Muscle of leg (tissue), 3 donors: ENCODE measurements at regions not wholly inside any gene's neighbourhood (a gene's known extent, or its start where the extent isn't known, plus 50 kb on each side); places are given as distances from the start of the nearest gene placed in this dataset.

Source experiments
- DNase-seq: peaks from one replicate; pipeline ENCODE4 v3.0.0; 2013
- H3K27ac ChIP-seq: one replicate; pipeline ENCODE4 v1.5.1; 2013; ENCODE audit warnings: mild to moderate bottlenecking, low read length, control low read depth
- H3K27me3 ChIP-seq: one replicate; pipeline ENCODE4 v1.6.1; 2013; ENCODE audit warnings: low read length; ENCODE audit not compliant: control insufficient read depth, insufficient read depth
- H3K36me3 ChIP-seq: one replicate; pipeline ENCODE4 v1.6.1; 2013; ENCODE audit warnings: low read length; ENCODE audit not compliant: control insufficient read depth, insufficient read depth
- H3K4me1 ChIP-seq: one replicate; pipeline ENCODE4 v1.6.1; 2013; ENCODE audit warnings: low read length; ENCODE audit not compliant: control insufficient read depth, insufficient read depth
- H3K4me3 ChIP-seq: one replicate; pipeline ENCODE4 v1.5.1; 2013; ENCODE audit warnings: low read length, control low read depth
- H3K9me3 ChIP-seq: replicated peaks from 2 replicates; pipeline ENCODE4 v1.6.1; 2013; ENCODE audit warnings: low read depth, low read length; ENCODE audit not compliant: control insufficient read depth
- WGBS: methylation state at CpG from one replicate; pipeline ENCODE4 v1.1.5; 2013; ENCODE audit warnings: missing lambda C conversion rate; ENCODE audit not compliant: insufficient coverage; 5-methylcytosine and 5-hydroxymethylcytosine counted together

DNA sequence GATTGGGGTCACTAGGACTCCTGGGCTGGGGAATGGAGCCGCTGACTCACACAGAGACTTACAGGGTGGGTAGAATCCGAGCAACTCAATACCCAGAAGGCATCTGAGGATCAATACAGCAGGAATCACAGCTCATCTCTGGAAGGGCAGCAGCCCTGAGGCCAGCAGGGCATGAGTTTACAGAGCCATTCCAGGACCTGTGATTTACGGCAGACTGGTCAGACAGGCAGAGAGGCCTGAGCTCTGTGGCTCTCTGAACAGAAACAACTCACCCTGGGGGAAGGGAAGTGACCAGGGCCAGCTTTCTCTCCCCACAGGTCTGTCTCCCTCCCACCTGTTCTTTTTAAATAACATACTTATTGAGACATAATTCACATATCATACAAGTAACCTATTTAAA lies 88.2 kb upstream of the CXCL12 start:
- Histone ChIP-seq H3K4me3 (no peak overlapping the region), H3K27ac (no peak overlapping the region), H3K36me3 (no peaks in the 10 kb centered on the region), H3K4me1 (peaks cover 41% of the 10 kb centered on the region), H3K9me3 (no peaks in the 10 kb centered on the region), H3K27me3 (no peaks in the 10 kb centered on the region)
- WGBS: 73% methylated on average over 3 of the region's 3 CpGs
- no peak for DNase-seq

DNA sequence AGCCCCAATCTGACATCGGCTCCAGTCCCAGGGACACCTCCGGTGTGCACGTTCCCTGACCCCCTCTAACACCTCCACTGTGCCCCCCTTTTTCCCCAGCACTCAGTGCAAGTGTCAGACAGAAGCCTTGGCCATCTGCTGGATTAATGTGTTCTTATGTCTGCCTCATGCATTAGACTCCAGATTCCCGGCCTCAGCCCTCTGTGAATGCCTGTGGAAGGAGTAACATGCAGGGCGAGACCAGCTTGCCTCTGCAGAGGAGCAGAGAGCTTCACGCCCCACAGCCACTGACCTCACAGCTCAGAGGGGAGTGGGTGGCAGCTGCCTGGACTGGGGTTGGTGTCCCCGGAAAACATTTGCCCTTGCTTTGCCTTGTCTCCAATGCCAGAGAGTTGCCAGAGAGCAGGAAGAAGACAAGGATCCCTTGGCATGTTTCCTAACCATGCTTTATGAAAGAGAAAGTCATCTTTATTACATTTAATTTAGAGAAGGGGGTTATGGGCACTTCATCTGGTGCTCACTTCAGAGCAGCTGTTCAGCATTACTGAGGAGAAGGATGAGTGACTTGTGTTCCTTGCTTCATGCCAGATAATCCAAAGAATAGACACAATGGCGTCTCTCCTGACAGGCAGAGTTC lies 91.6 kb upstream of the CXCL12 start:
- H3K27me3 ChIP-seq: no peaks in the 10 kb centered on the region
- no peaks in the 10 kb centered on the region for H3K36me3 ChIP-seq
- peaks cover 33% of the 10 kb centered on the region for H3K4me1 ChIP-seq
- no peak overlapping the region for H3K27ac ChIP-seq
- WGBS: 54% methylated on average over 8 of the region's 8 CpGs
- no peak overlapping the region for H3K4me3 ChIP-seq
- DNase-seq: peak; percentile 69
- no peaks in the 10 kb centered on the region for H3K9me3 ChIP-seq

DNA sequence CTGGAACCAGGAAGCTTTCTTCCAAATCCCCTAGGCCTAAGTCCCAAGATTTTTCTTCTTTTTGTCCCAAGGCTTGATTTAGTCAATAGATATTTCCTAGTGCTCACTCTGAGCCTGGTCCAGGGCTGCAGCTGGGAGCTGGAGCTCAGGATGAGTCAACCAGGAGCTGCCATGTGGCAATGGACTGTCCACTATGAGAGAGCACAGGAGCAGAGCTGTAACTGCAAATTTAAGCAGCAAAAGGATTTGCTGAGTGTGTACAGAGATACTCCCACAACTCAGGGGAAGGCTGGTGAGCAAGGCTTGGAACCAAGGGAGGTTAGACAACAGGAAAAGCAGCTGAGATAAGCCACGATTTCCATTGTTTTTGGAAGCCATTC lies 92.1 kb upstream of the CXCL12 start:
- Histone ChIP-seq H3K9me3 (no peaks in the 10 kb centered on the region), H3K27me3 (no peaks in the 10 kb centered on the region), H3K4me3 (no peak overlapping the region), H3K4me1 (peaks cover 32% of the 10 kb centered on the region), H3K27ac (no peak overlapping the region), H3K36me3 (no peaks in the 10 kb centered on the region)
- WGBS: no CpG with 5 or more reads among the region's 1 CpG
- peak; percentile 53 for DNase-seq

DNA sequence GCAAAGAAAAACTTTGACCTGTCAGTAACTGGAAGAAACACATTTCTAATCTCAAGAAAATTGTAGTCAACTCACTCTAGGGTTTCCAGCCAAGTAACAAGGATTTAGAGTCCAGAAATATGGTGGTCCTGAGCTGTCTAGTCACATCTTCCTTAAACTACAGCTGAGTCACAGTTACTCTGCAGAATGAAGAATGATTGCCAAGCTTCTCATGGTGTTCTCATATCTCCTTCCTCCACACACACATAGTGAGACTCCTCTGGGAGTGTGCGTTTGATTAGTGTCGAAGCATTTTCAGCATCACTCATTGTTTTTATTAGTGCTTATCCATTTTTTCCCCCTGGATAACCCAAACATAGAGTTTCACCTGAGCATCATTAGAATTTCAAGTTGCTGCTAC lies 93.1 kb upstream of the CXCL12 start:
- Histone ChIP-seq H3K9me3 (no peaks in the 10 kb centered on the region), H3K27me3 (no peaks in the 10 kb centered on the region), H3K27ac (no peak overlapping the region), H3K36me3 (no peaks in the 10 kb centered on the region), H3K4me1 (peaks cover 32% of the 10 kb centered on the region), H3K4me3 (no peak overlapping the region)
- peak; percentile 67 for DNase-seq
- 80% methylated on average over 1 of the region's 2 CpGs for WGBS

DNA sequence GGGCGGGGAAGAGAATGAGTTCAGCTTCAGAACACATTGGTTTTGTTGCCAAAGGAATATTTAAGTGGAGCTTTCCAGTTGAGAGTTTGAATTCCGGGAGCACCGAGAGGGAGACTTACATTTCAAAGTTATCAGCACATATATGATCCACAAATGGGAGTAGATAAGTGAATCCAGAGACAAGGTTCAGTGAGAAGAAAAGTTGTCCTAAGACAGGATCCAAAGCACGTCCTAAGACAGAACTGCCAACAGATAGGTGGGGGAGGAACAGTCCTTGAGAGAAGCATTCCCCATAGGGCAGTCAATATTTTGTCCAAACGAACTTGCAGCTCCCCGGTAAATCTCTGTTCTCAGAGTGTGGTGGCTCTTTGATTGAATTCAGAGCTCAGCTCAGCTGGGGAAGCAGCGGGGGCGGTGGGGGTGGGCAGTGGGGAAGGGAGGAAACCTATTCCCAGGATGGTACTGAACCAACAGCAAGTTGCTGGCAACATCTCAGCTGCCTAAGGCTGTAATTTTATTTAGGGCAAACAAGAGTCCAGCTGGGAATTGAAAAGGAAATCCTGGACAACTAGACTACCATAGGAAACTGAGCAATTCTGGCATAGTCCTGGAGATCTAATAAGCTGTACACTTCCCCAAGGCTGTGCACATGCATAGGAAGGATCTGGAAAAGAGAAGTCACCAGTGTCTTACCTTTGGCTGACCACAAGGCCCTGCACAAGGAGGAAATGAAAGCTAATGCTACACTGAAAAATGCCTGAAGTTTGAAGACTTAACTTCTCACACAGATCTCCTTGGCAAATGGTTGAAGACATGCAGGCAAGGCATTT lies 94.2 kb upstream of the CXCL12 start:
- Histone ChIP-seq H3K27ac (peak overlapping the region; percentile 60), H3K4me3 (no peak overlapping the region), H3K27me3 (no peaks in the 10 kb centered on the region), H3K4me1 (peaks cover 32% of the 10 kb centered on the region), H3K9me3 (no peaks in the 10 kb centered on the region), H3K36me3 (no peaks in the 10 kb centered on the region)
- 16% methylated on average over 4 of the region's 8 CpGs for WGBS
- peak; percentile 95 for DNase-seq

DNA sequence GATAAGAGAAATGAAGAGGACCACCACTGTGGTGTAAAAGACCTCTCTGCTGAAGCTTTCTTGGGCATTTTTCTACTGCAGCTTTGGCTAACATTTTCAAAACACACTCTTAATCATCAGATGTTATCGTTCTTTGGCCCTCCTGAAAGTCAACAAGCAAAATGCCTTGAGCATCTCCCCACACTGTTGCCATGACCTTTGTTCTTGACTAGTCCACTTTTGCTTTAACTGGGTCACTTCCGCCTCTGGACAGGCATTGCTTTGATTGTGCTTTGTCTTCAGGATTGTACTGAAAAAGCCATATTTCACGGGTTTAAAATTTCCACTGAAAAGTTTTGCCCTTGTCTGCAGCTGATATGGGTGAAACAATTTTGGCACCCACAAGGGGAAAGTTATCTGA lies 107.8 kb upstream of the CXCL12 start:
- WGBS: 88% methylated on average over 1 of the region's 3 CpGs
- Histone ChIP-seq H3K36me3 (no peaks in the 10 kb centered on the region), H3K27me3 (no peaks in the 10 kb centered on the region), H3K27ac (no peak overlapping the region), H3K4me3 (no peak overlapping the region), H3K9me3 (no peaks in the 10 kb centered on the region), H3K4me1 (no peaks in the 10 kb centered on the region)
- DNase-seq: no peak

DNA sequence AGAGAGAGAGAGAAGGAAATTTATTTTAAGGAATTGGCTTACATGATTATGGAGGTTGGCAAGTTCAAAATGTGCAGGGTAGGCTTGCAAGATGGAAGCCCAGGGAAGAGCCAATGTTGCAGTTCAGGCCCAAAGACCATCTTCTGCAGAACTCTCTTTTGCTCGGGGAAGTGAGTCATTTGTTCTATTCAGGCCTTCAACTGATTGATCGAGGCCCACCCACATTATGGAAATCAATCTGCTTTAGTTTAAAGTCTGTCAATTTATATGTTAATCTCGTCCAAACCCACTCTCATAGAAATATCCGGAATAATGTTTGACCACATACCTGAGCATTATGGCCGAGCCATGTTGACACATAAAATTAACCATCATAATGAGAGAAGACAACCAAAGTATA lies 113.3 kb upstream of the CXCL12 start:
- no CpG with 5 or more reads among the region's 5 CpGs for WGBS
- DNase-seq: no peak
- Histone ChIP-seq H3K4me1 (no peaks in the 10 kb centered on the region), H3K4me3 (no peak overlapping the region), H3K9me3 (peaks cover 2% of the 10 kb centered on the region), H3K27me3 (no peaks in the 10 kb centered on the region), H3K27ac (no peak overlapping the region), H3K36me3 (no peaks in the 10 kb centered on the region)

DNA sequence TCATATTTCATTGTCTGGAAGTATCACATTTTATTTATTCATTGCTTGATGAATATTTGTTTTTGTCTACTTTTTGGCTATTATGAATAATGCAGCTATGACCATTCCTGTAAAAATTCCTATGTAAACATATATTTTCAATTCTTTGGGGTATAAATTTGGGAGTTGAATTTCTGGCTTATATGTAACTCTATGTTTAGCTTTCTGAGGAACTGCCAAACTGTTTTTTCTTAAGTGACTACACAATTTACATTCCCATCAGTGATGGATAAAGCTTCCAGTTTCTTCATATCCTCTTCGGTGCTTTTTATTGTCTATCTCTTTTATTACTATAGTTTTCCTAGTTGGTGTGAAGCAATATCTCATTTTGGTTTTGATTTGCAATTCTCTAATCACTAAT lies 115.6 kb upstream of the CXCL12 start:
- no CpG with 5 or more reads among the region's 1 CpG for WGBS
- H3K4me3 ChIP-seq: no peak overlapping the region
- H3K36me3 ChIP-seq: no peaks in the 10 kb centered on the region
- H3K9me3 ChIP-seq: peaks cover 2% of the 10 kb centered on the region
- DNase-seq: peak; percentile 73
- H3K4me1 ChIP-seq: no peaks in the 10 kb centered on the region
- no peaks in the 10 kb centered on the region for H3K27me3 ChIP-seq
- H3K27ac ChIP-seq: no peak overlapping the region

DNA sequence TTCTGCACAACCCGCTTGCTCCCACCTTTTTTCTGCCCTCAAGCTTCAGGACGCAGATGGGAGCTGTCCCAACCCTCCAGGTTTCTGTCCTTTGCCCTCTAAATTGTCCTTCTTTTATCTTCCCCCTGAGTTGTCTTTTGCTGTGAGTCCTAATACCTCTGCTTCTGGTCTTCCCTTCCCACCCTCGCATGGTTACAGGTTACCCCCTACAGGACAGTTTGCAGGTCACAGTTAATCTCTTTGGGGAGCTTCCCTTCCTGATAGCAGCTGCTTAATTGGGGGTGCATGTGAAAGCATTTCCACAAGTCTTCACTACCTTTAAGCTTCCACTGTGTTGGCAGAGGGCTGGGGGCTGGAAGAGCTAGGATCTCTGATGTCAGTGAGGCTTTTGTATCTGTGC lies 121.5 kb upstream of the CXCL12 start:
- H3K27ac ChIP-seq: no peak overlapping the region
- H3K36me3 ChIP-seq: no peaks in the 10 kb centered on the region
- no peak for DNase-seq
- no peaks in the 10 kb centered on the region for H3K27me3 ChIP-seq
- no peak overlapping the region for H3K4me3 ChIP-seq
- peaks cover 2% of the 10 kb centered on the region for H3K9me3 ChIP-seq
- WGBS: 79% methylated on average over 2 of the region's 3 CpGs
- H3K4me1 ChIP-seq: peaks cover 4% of the 10 kb centered on the region

DNA sequence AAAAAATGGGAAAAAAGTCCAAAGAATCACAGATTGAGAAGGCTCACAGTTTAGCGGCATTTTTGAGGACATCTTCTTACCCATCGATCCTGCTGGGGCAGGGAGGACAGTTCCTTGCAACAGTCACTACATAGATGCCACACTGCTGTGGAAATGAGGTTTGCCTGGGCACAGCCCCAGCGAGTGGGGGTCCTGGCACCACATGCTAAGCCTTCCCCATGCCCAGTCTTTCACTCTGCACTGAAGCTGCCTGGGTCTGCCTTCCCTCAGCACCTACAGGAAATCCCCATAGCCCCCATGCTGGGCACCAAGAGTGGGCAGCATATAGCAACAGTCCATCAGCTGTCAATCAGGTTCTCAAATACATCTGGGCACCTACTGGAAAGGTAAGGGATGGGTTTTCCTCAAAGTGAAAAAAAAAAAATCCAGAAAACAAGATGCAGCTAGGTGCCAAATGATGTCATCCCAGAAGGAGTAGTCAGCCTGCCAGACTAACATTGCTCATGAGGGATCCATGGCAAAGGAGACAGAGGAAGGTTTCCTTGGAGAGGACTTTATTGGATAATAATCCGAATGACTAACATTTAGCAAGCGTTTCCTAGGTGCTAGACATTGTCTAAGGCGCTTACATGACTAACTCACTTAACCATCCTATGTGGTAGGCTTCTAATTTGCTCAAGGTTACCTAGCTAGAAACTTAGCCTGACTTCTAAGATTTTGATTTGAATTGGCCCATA lies 125.7 kb upstream of the CXCL12 start:
- H3K36me3 ChIP-seq: no peaks in the 10 kb centered on the region
- no peak overlapping the region for H3K27ac ChIP-seq
- H3K27me3 ChIP-seq: no peaks in the 10 kb centered on the region
- DNase-seq: no peak
- no peak overlapping the region for H3K4me3 ChIP-seq
- H3K9me3 ChIP-seq: no peaks in the 10 kb centered on the region
- WGBS: 95% methylated on average over 2 of the region's 6 CpGs
- H3K4me1 ChIP-seq: peaks cover 25% of the 10 kb centered on the region
